GM12878 (cell line): ENCODE measurements at regions not wholly inside any gene's neighbourhood (a gene's known extent, or its start where the extent isn't known, plus 50 kb on each side); places are given as distances from the start of the nearest gene placed in this dataset.

Source experiments
- ATAC-seq: fragments of 200-7000 bp; cut with Tn5 transposase; 3 replicates; pipeline ENCODE4 v1.9.1; 2020; ENCODE audit warnings: mild to moderate bottlenecking, moderate library complexity
- BruUV-seq: library from RNA; stranded (reverse); fragments of 400-500 nt; replicated peaks from 2 replicates; lab custom pipeline; 2021; lab: Mats Ljungman, UMichigan
- CTCF ChIA-PET: fragments of 300-600 bp; sonication (Branson Sonifier 250); formaldehyde crosslinking; extraction: SDS; loops from one replicate; lab custom pipeline; 2021; ENCODE audit warnings: inconsistent platforms; lab: Yijun Ruan, JAX
- POLR2A ChIA-PET: fragments of 350-600 bp; formaldehyde crosslinking; extraction: SDS; loops from one replicate; lab custom pipeline; 2021; ENCODE audit warnings: inconsistent platforms; lab: Charles Lee
- RAD21 ChIA-PET: fragments of 300-600 bp; sonication (Branson Sonifier 250); formaldehyde crosslinking; loops from one replicate; lab custom pipeline; 2023; ENCODE audit warnings: antibody characterized with exemption; ENCODE audit not compliant: unreplicated experiment; lab: Charles Lee
- SMC1A ChIA-PET: fragments of 300-600 bp; sonication (Branson Sonifier 250); formaldehyde crosslinking; loops from one replicate; lab custom pipeline; 2023; ENCODE audit not compliant: unreplicated experiment, uncharacterized antibody; lab: Charles Lee
- DNase-seq: peaks from one replicate; pipeline ENCODE4 v3.0.0-alpha.2; 2011; ENCODE audit warnings: low read depth, low spot score
- FAIRE-seq: peaks from 3 replicates; lab custom pipeline; 2011; peaks lifted over from hg19 to GRCh38; lab: Jason Lieb, UNC
- H2AFZ ChIP-seq: 2 replicates; pipeline ENCODE4 v1.6.0; 2011; ENCODE audit warnings: low read depth, low read length, control low read depth; ENCODE audit not compliant: control insufficient read depth
- H3K27ac ChIP-seq: 2 replicates; pipeline ENCODE4 v1.5.1; 2011; ENCODE audit warnings: control low read depth; ENCODE audit not compliant: control insufficient read depth, insufficient read depth
- H3K27me3 ChIP-seq, 2 experiments: replicated peaks in 1 of 2; 2 replicates each; pipeline versions ENCODE4 v1.6.0 to v1.6.1; 2011; ENCODE audit warnings: low read length in 1 of 2; ENCODE audit not compliant: control insufficient read depth in 2 of 2, insufficient read depth in 2 of 2
- H3K36me3 ChIP-seq, 2 experiments: 2 replicates each; pipeline ENCODE4 v1.5.1; 2011; ENCODE audit warnings: low read length in 1 of 2; ENCODE audit not compliant: control insufficient read depth in 2 of 2, insufficient read depth in 2 of 2
- H3K4me1 ChIP-seq: 2 replicates; pipeline ENCODE4 v1.6.1; 2011; ENCODE audit warnings: mild to moderate bottlenecking, low read length, moderate library complexity, mixed read lengths; ENCODE audit not compliant: control insufficient read depth, insufficient read depth
- H3K4me2 ChIP-seq: 2 replicates; pipeline ENCODE4 v1.6.0; 2011; ENCODE audit warnings: control low read depth; ENCODE audit not compliant: control insufficient read depth, insufficient read depth
- H3K4me3 ChIP-seq: fragments of 200-600 bp; sonication (generic); 2 replicates; pipeline ENCODE4 v1.5.1; 2016
- H3K79me2 ChIP-seq: 2 replicates; pipeline ENCODE4 v1.6.0; 2011; ENCODE audit warnings: low read length; ENCODE audit not compliant: control insufficient read depth, insufficient read depth
- H3K9ac ChIP-seq: 2 replicates; pipeline ENCODE4 v1.8.0; 2011; ENCODE audit warnings: low read length, control low read depth, mixed read lengths; ENCODE audit not compliant: control insufficient read depth, insufficient read depth
- H3K9me3 ChIP-seq: replicated peaks from 3 replicates; pipeline ENCODE4 v1.5.1; 2011; ENCODE audit warnings: mild to moderate bottlenecking, low read length; ENCODE audit not compliant: control insufficient read depth, insufficient read depth
- H4K20me1 ChIP-seq: 2 replicates; pipeline ENCODE4 v1.6.0; 2011; ENCODE audit not compliant: control insufficient read depth, insufficient read depth
- ATF2 ChIP-seq: IDR thresholded peaks from 2 replicates; pipeline ENCODE4 v1.6.1; 2012; ENCODE audit warnings: low read length, inconsistent platforms
- CHD1 ChIP-seq: IDR thresholded peaks from 2 replicates; pipeline ENCODE4 v1.6.1; 2012; ENCODE audit warnings: low read depth, low read length, improper control_type of control experiment
- EGR1 ChIP-seq, 2 experiments: IDR thresholded peaks; 1 replicate in 1 of 2; 2 replicates in 1 of 2; pipeline ENCODE4 v1.6.1; 2011 to 2012; ENCODE audit warnings: low read depth in 2 of 2, low read length in 2 of 2, borderline replicate concordance in 1 of 2, mild to moderate bottlenecking in 1 of 2, moderate library complexity in 1 of 2
- HCFC1 ChIP-seq: fragments of 150-350 bp; IDR thresholded peaks from 2 replicates; pipeline ENCODE4 v1.6.1; 2014; ENCODE audit warnings: low read length
- IRF4 ChIP-seq: IDR thresholded peaks from 2 replicates; pipeline ENCODE4 v1.6.1; 2011; ENCODE audit warnings: low read depth, low read length
- IRF5 ChIP-seq: fragments of 450-650 bp; IDR thresholded peaks from 2 replicates; pipeline ENCODE4 v1.6.1; 2017; ENCODE audit warnings: borderline replicate concordance
- LARP7 ChIP-seq: fragments of 450-650 bp; IDR thresholded peaks from 2 replicates; pipeline ENCODE4 v1.6.1; 2017; ENCODE audit warnings: mild to moderate bottlenecking
- MYB ChIP-seq: fragments of 150-350 bp; IDR thresholded peaks from 2 replicates; pipeline ENCODE4 v1.6.1; 2014; ENCODE audit warnings: mild to moderate bottlenecking, low read depth, low read length, borderline replicate concordance
- POLR2AphosphoS2 ChIP-seq: IDR thresholded peaks from 2 replicates; pipeline ENCODE4 v1.6.1; 2011; ENCODE audit warnings: low read depth, mild to moderate bottlenecking, low read length, improper control_type of control experiment, moderate library complexity
- RAD51 ChIP-seq: fragments of 450-650 bp; IDR thresholded peaks from 2 replicates; pipeline ENCODE4 v1.6.1; 2016; ENCODE audit warnings: moderate library complexity, mild to moderate bottlenecking, inconsistent platforms
- SMARCA5 ChIP-seq: fragments of 450-650 bp; IDR thresholded peaks from 2 replicates; pipeline ENCODE4 v1.6.1; 2017; ENCODE audit warnings: mild to moderate bottlenecking
- SPI1 ChIP-seq: IDR thresholded peaks from 2 replicates; pipeline ENCODE4 v1.6.1; 2011; ENCODE audit warnings: low read depth, mild to moderate bottlenecking, low read length, moderate library complexity, borderline replicate concordance; ENCODE audit not compliant: insufficient read depth
- WRNIP1 ChIP-seq: IDR thresholded peaks from 2 replicates; pipeline ENCODE4 v1.6.1; 2011; ENCODE audit warnings: low read depth, low read length, improper control_type of control experiment, borderline replicate concordance
- ZNF274 ChIP-seq: IDR thresholded peaks from one replicate; pipeline ENCODE4 v1.8.0; 2011; ENCODE audit not compliant: insufficient read length, insufficient read depth
- WGBS: methylation state at CpG from one replicate; pipeline ENCODE4 v1.1.6; 2016; ENCODE audit warnings: low lambda C conversion rate; ENCODE audit not compliant: insufficient replicate concordance, insufficient coverage; ENCODE audit errors: missing lambda C conversion rate; 5-methylcytosine and 5-hydroxymethylcytosine counted together
- in situ Hi-C: fragments of 300-500 bp; cut with MboI; formaldehyde crosslinking; loops from 9 replicates; pipeline ENCODE4 v1.14.3; 2018; ENCODE audit warnings: mixed read lengths
- intact Hi-C: fragments of 100-400 bp; cut with micrococcal nuclease; formaldehyde crosslinking; loops from one replicate; pipeline ENCODE4 v1.14.2; 2022; ENCODE audit not compliant: unreplicated experiment

- FAIRE-seq (no peak), DNase-seq (no peak), ATAC-seq (no peak)
- no peak overlapping the region for H2AFZ ChIP-seq
- H3K4me2 ChIP-seq = no peak overlapping the region
- ChIA-PET POLR2A (no interaction called here), SMC1A (interaction anchor here (1.1 kb wide), 1 partner anchor 17 kb away, joined by 3 read pairs; no protein-coding TSS in a partner anchor), RAD21 (no interaction called here), CTCF (no interaction called here)
- no peak overlapping the region for H3K9ac ChIP-seq
- no peak overlapping the region for H3K4me3 ChIP-seq
- no peaks in the 10 kb centered on the region for H3K36me3 ChIP-seq
- H3K9me3 ChIP-seq = no peaks in the 10 kb centered on the region
- in situ Hi-C loops (no loop called here), intact Hi-C loops (no loop called here)
- 24% methylated on average over 4 of the region's 4 CpGs for WGBS
- TF ChIP-seq LARP7 = no peak
- TF ChIP-seq POLR2AphosphoS2 = no peak
- no peak for TF ChIP-seq SMARCA5
- TF ChIP-seq IRF4 = no peak
- no peak for TF ChIP-seq IRF5
- H3K79me2 ChIP-seq = no peaks in the 10 kb centered on the region
- H4K20me1 ChIP-seq = no peaks in the 10 kb centered on the region
- H3K27me3 ChIP-seq = no peaks in the 10 kb centered on the region
- BruUV-seq = no TSS peak
- H3K4me1 ChIP-seq = no peaks in the 10 kb centered on the region
- no peak overlapping the region for H3K27ac ChIP-seq
Measured at GRCh38 chr21:35743571-35743970, 316.8 kb downstream of the SETD4 start.

GRCh38 chr21:35738347-35738961 lies 321.9 kb downstream of the SETD4 start:
- H3K27ac ChIP-seq = no peak overlapping the region
- no peak overlapping the region for H3K9ac ChIP-seq
- ChIA-PET SMC1A (interaction anchor here (0.9 to 1.0 kb wide), 2 partner anchors 16 to 27 kb away, joined by 3 read pairs; no protein-coding TSS in a partner anchor), RAD21 (no interaction called here), POLR2A (no interaction called here), CTCF (interaction anchor here (1.6 kb wide), 1 partner anchor 11 kb away, joined by 3 read pairs; no protein-coding TSS in a partner anchor)
- H3K27me3 ChIP-seq = no peaks in the 10 kb centered on the region
- ATAC-seq = no peak
- H3K4me3 ChIP-seq = no peak overlapping the region
- H3K36me3 ChIP-seq = no peaks in the 10 kb centered on the region
- no peak for DNase-seq
- H4K20me1 ChIP-seq = no peaks in the 10 kb centered on the region
- 40% methylated on average over 8 of the region's 8 CpGs for WGBS
- H3K4me1 ChIP-seq = no peaks in the 10 kb centered on the region
- in situ Hi-C loops (no loop called here), intact Hi-C loops (no loop called here)
- no peaks in the 10 kb centered on the region for H3K9me3 ChIP-seq
- no TSS peak for BruUV-seq
- H2AFZ ChIP-seq = no peak overlapping the region
- H3K4me2 ChIP-seq = no peak overlapping the region
- no peaks in the 10 kb centered on the region for H3K79me2 ChIP-seq
- FAIRE-seq = no peak
- TF ChIP-seq IRF4 (no peak), SPI1 (no peak), ATF2 (no peak), HCFC1 (no peak), ZNF274 (no peak), WRNIP1 (no peak), EGR1 (IDR thresholded peaks at IDR 0.05; ENCODE audit: borderline replicate concordance in 1 of 2, low read depth in 2 of 2, low read length in 2 of 2) (no peak), CHD1 (no peak), RAD51 (no peak), MYB (no peak)
